ENCODE measurements at regions not wholly inside any gene's neighbourhood (a gene's known extent, or its start where the extent isn't known, plus 50 kb on each side); places are given as distances from the start of the nearest gene placed in this dataset.

GRCh38 chr10:124266468-124267230 lies 152.1 kb downstream of the OAT start:
- TF ChIP-seq CTCF (conservative IDR thresholded peaks at IDR 0.05; ENCODE audit: low read depth, low read length) (no peak), EZH2 (IDR thresholded peaks at IDR 0.05; ENCODE audit: low read length, unreplicated experiment) (no peak), EZH2phosphoT487 (IDR thresholded peaks at IDR 0.05; ENCODE audit: borderline replicate concordance, low read length) (no peak)
